ENCODE measurements at regions not wholly inside any gene's neighbourhood (a gene's known extent, or its start where the extent isn't known, plus 50 kb on each side); places are given as distances from the start of the nearest gene placed in this dataset.
"Not testable (repeated sequence)": the region's sequence is repeated elsewhere in the genome, so short reads cannot be mapped to it uniquely, and the experiment has no call there.

- Histone ChIP-seq H3K27me3 (no peaks in the 10 kb centered on the region), H3K36me3 (no peaks in the 10 kb centered on the region), H3K4me3 (ENCODE audit: low read depth in 1 of 2, low read length in 1 of 2) (no peak overlapping the region), H3K9me3 (no peaks in the 10 kb centered on the region), H3K27ac (no peak overlapping the region), H3K4me1 (ENCODE audit: control insufficient read depth in 1 of 2, insufficient read depth in 1 of 2, low read depth in 1 of 2, low read length in 1 of 2) (peaks cover 3 to 12% of the 10 kb centered on the region in 2 experiments)
- TF ChIP-seq CTCF (IDR thresholded peaks at IDR 0.05) = no peak
These were observed 141.1 kb downstream of the CEBPB start for GRCh38 chr20:50331469-50332363.

DNA sequence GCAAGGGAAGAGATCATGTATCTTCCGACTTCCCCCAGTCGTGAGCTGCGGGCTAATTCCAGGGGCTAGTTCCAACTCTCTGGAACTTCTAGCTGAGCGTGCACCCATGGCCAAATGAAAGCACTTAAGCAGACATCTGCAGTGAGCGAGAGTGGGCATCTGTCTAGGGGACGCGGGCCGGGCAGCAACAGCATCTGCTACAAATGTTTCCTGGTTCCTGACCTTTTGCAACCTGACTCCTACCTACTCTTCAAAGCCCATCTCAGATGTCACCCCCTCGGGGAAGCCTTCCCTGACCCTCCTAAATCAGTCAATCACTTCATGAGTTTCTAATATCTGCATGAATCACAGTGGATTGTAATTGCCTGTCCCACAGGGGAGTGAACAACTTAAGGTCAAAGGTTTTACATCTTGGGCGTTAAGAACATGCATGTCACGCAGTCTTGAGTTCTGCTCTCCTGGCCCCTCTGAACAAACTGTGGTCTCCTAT is 141.9 kb downstream of the CEBPB start:
- Histone ChIP-seq H3K4me1 (ENCODE audit: control insufficient read depth in 1 of 2, insufficient read depth in 1 of 2, low read depth in 1 of 2, low read length in 1 of 2) (peaks cover 3 to 12% of the 10 kb centered on the region in 2 experiments), H3K27me3 (no peaks in the 10 kb centered on the region), H3K4me3 (ENCODE audit: low read depth in 1 of 2, low read length in 1 of 2) (no peak overlapping the region), H3K27ac (no peak overlapping the region), H3K9me3 (no peaks in the 10 kb centered on the region), H3K36me3 (no peaks in the 10 kb centered on the region)
- no peak for TF ChIP-seq CTCF (IDR thresholded peaks at IDR 0.05)

- no peak for TF ChIP-seq CTCF (IDR thresholded peaks at IDR 0.05)
- Histone ChIP-seq H3K4me3 (ENCODE audit: low read depth in 1 of 2, low read length in 1 of 2) (no peak overlapping the region), H3K9me3 (no peaks in the 10 kb centered on the region), H3K36me3 (no peaks in the 10 kb centered on the region), H3K27ac (no peak overlapping the region), H3K4me1 (ENCODE audit: control insufficient read depth in 1 of 2, insufficient read depth in 1 of 2, low read depth in 1 of 2, low read length in 1 of 2) (peaks cover 10 to 19% of the 10 kb centered on the region in 2 experiments), H3K27me3 (no peaks in the 10 kb centered on the region)
These were observed 142.6 kb downstream of the CEBPB start for GRCh38 chr20:50333131-50333670.

- Histone ChIP-seq H3K4me3 (ENCODE audit: low read depth in 1 of 2, low read length in 1 of 2) (no peak overlapping the region), H3K27ac (no peak overlapping the region), H3K27me3 (no peaks in the 10 kb centered on the region), H3K9me3 (no peaks in the 10 kb centered on the region), H3K36me3 (no peaks in the 10 kb centered on the region), H3K4me1 (ENCODE audit: control insufficient read depth in 1 of 2, insufficient read depth in 1 of 2, low read depth in 1 of 2, low read length in 1 of 2) (peaks cover 16 to 25% of the 10 kb centered on the region in 2 experiments)
- TF ChIP-seq CTCF (IDR thresholded peaks at IDR 0.05) = no peak
These were observed 143.2 kb downstream of the CEBPB start for GRCh38 chr20:50333812-50334211.

- not testable (repeated sequence) for H3K27me3 ChIP-seq; H3K9me3 ChIP-seq; H3K36me3 ChIP-seq; H3K27ac ChIP-seq; H3K4me3 ChIP-seq (ENCODE audit: low read depth in 1 of 2, low read length in 1 of 2)
- peaks cover 23 to 32% of the 10 kb centered on the region in 2 experiments for H3K4me1 ChIP-seq (ENCODE audit: control insufficient read depth in 1 of 2, insufficient read depth in 1 of 2, low read depth in 1 of 2, low read length in 1 of 2)
These were observed 143.9 kb downstream of the CEBPB start for GRCh38 chr20:50334512-50334911.

DNA sequence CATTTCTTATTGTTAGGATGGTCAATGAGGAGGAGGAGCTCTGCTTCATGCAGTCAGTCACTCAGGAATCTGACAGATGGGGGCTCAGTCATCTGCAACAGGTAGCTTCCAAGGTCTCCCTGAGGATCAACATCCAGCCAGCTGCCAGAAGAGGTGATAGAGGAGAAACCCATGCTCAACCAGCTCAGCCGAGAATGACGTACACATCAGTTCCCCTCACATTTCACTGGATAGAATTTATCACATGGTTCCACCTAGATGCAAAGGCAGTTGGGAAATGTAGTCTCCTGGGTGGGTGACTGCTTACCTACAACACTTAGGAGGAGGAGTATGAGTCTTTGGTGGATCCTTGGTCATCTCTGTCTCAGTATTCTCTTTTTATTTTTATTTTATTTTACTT is 144.5 kb downstream of the CEBPB start:
- no peaks in the 10 kb centered on the region for H3K36me3 ChIP-seq
- no peaks in the 10 kb centered on the region for H3K27me3 ChIP-seq
- peaks cover 29 to 38% of the 10 kb centered on the region in 2 experiments for H3K4me1 ChIP-seq (ENCODE audit: control insufficient read depth in 1 of 2, insufficient read depth in 1 of 2, low read depth in 1 of 2, low read length in 1 of 2)
- no peak overlapping the region for H3K27ac ChIP-seq
- no peak overlapping the region for H3K4me3 ChIP-seq (ENCODE audit: low read depth in 1 of 2, low read length in 1 of 2)
- TF ChIP-seq CTCF (IDR thresholded peaks at IDR 0.05) = no peak
- no peaks in the 10 kb centered on the region for H3K9me3 ChIP-seq
